ENCODE measurements at regions not wholly inside any gene's neighbourhood (a gene's known extent, or its start where the extent isn't known, plus 50 kb on each side); places are given as distances from the start of the nearest gene placed in this dataset.

DNA sequence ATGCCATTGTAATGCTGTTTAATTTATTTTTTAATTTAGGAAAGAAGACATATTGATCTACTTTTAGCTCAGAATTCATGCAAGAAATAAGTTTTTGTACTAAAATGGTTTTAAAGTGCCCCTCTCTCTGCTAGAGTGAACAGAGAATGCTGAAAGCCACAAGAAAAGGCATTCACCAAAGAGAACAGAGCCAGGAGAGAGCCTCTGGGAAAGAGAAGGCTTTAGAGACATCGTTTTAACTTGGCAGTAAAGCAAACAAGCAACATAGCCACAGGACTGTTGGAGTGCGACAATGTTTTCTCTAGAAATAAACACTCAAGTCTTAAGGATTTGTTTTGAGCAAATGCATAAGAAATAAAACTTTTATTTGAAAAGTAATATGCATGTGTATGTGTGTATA is 484.1 kb upstream of the CPEB2 start:
- DNase-seq, result no peak
- Histone ChIP-seq H3K9me3 (no peaks in the 10 kb centered on the region), H3K27me3 (no peaks in the 10 kb centered on the region), H3K36me3 (no peaks in the 10 kb centered on the region), H3K4me1 (no peaks in the 10 kb centered on the region), H3K4me3 (ENCODE audit: low read depth, low read length) (no peak overlapping the region)
- TF ChIP-seq, protein P1, sequence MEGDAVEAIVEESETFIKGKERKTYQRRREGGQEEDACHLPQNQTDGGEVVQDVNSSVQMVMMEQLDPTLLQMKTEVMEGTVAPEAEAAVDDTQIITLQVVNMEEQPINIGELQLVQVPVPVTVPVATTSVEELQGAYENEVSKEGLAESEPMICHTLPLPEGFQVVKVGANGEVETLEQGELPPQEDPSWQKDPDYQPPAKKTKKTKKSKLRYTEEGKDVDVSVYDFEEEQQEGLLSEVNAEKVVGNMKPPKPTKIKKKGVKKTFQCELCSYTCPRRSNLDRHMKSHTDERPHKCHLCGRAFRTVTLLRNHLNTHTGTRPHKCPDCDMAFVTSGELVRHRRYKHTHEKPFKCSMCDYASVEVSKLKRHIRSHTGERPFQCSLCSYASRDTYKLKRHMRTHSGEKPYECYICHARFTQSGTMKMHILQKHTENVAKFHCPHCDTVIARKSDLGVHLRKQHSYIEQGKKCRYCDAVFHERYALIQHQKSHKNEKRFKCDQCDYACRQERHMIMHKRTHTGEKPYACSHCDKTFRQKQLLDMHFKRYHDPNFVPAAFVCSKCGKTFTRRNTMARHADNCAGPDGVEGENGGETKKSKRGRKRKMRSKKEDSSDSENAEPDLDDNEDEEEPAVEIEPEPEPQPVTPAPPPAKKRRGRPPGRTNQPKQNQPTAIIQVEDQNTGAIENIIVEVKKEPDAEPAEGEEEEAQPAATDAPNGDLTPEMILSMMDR (IDR thresholded peaks at IDR 0.05; ENCODE audit: low read depth, low read length), result no peak

DNA sequence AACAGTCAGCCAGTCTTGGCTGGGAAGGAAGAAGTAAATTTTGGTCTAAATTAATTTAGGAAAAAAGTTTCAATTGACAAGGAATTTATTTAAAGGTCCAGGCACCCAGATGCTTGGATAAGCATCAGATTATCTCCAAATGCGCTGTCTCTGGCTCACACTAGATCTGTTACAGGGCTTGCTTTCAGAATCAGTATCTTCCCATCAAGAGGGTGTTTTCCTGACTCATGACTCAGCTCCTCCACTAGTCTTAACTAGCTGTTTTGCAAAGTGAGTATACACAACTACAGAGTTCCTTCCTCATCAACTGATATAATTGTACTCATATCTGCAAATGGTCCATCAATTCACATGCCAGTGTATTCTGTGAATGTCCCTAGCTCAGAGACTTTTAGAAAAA is 482.1 kb upstream of the CPEB2 start:
- no peak overlapping the region for H3K4me3 ChIP-seq (ENCODE audit: low read depth, low read length)
- no peaks in the 10 kb centered on the region for H3K4me1 ChIP-seq
- TF ChIP-seq, protein P1 (IDR thresholded peaks at IDR 0.05; ENCODE audit: low read depth, low read length), result no peak
- DNase-seq, result no peak
- H3K9me3 ChIP-seq, result no peaks in the 10 kb centered on the region
- H3K27me3 ChIP-seq, result no peaks in the 10 kb centered on the region
- no peaks in the 10 kb centered on the region for H3K36me3 ChIP-seq

DNA sequence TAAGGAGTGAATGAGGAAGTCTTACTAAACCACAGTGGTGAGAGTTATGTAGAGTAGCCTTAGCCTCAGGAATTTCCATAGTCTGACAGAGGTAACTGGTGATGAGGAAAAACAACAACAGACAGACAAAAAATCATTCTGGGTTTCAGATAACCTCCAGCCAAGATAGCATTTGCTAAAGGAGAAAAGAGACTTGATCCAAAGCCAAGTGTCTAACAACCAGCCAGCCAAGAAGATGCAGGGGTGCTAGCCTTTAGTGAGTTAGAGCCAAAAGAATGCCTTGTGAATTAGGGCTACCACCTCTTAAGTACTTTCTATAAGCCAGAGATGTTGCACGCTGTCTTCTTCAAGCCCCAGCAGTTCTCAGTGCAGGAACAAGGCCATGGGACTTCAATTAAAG is 478.0 kb upstream of the CPEB2 start:
- Histone ChIP-seq H3K4me1 (no peaks in the 10 kb centered on the region), H3K36me3 (no peaks in the 10 kb centered on the region), H3K4me3 (ENCODE audit: low read depth, low read length) (no peak overlapping the region), H3K27me3 (no peaks in the 10 kb centered on the region), H3K9me3 (no peaks in the 10 kb centered on the region)
- TF ChIP-seq, protein P1 (IDR thresholded peaks at IDR 0.05; ENCODE audit: low read depth, low read length), result no peak
- no peak for DNase-seq

DNA sequence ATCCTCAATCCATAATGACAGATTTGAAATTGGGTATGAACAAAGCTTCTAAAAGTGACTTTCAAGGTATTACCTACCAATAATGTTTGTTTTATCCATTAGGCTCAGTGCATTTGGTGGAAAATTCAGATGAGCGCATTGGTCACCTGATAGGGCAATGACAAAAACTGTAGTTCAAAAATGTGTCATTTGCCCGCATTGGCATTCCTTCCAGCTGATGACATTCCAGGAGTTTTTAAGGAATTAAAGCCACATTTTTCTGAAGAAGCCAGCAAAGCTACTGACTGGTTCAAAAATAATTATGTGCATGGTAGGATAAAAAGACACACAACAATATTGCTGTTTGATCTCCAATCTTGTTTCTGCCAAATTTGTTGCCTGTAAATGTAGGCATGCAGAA is 473.4 kb upstream of the CPEB2 start:
- H3K9me3 ChIP-seq, result no peaks in the 10 kb centered on the region
- DNase-seq, result no peak
- TF ChIP-seq, protein P1 (IDR thresholded peaks at IDR 0.05; ENCODE audit: low read depth, low read length), result no peak
- H3K27me3 ChIP-seq, result no peaks in the 10 kb centered on the region
- no peaks in the 10 kb centered on the region for H3K4me1 ChIP-seq
- H3K36me3 ChIP-seq, result no peaks in the 10 kb centered on the region
- no peak overlapping the region for H3K4me3 ChIP-seq (ENCODE audit: low read depth, low read length)

DNA sequence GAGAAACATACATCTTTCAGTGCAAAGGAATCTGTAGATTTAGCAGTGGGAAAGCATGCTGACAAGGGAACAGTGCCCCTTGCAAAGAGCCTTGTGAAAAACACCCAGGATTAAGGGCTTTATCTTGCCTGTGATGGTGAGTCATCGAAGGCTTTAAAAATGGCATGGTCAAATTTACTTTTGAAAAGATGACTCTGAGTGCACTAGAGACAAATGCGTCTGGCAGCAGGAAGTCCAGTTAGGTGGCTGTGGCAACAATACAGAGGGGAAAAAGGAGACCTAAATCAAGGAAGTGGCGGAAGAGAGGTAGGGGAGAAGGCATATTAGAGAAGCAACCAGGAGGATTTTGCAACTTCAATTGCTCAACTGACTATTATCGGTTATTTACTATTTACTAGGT is 472.6 kb upstream of the CPEB2 start:
- no peaks in the 10 kb centered on the region for H3K4me1 ChIP-seq
- H3K9me3 ChIP-seq, result no peaks in the 10 kb centered on the region
- no peaks in the 10 kb centered on the region for H3K36me3 ChIP-seq
- TF ChIP-seq, protein P1 (IDR thresholded peaks at IDR 0.05; ENCODE audit: low read depth, low read length), result no peak
- H3K27me3 ChIP-seq, result no peaks in the 10 kb centered on the region
- H3K4me3 ChIP-seq (ENCODE audit: low read depth, low read length), result no peak overlapping the region
- DNase-seq, result no peak

DNA sequence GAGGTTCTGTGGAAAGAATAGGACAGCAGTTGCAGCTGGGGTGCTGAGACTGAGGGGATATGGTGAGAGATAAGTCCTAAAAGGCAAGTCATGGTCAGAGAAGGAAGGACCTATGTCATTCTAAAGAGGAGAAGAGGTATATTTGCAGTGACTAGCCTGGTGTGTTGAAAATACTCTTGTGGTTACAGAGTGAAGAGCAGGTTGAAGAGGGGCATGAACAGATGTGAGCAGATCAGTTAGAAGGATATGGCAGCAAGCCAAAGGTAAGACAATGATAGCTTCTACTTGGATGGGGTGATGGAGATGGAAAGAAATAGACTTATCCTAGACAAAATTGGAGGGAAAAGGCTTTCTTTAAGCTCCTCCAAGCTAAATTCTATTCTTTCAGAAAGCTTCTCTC is 469.8 kb upstream of the CPEB2 start:
- H3K27me3 ChIP-seq, result no peaks in the 10 kb centered on the region
- DNase-seq, result no peak
- TF ChIP-seq, protein P1 (IDR thresholded peaks at IDR 0.05; ENCODE audit: low read depth, low read length), result no peak
- no peaks in the 10 kb centered on the region for H3K36me3 ChIP-seq
- H3K4me3 ChIP-seq (ENCODE audit: low read depth, low read length), result no peak overlapping the region
- H3K4me1 ChIP-seq, result no peaks in the 10 kb centered on the region
- H3K9me3 ChIP-seq, result no peaks in the 10 kb centered on the region

All from BE2C (cell line).